ENCODE measurements at regions not wholly inside any gene's neighbourhood (a gene's known extent, or its start where the extent isn't known, plus 50 kb on each side); places are given as distances from the start of the nearest gene placed in this dataset.

- Histone ChIP-seq H3K36me3 (replicated peaks in 1 of 2; ENCODE audit: insufficient read depth in 1 of 2, low read depth in 2 of 2) (no peaks in the 10 kb centered on the region), H3K4me1 (no peaks in the 10 kb centered on the region), H3K27ac (no peak overlapping the region), H3K4me3 (no peak overlapping the region), H3K27me3 (no peaks in the 10 kb centered on the region), H3K9me3 (no peaks in the 10 kb centered on the region)
- intact Hi-C loops (cut with DNase I): no loop called here
- no peak for TF ChIP-seq POLR2A (IDR thresholded peaks at IDR 0.05)
- TF ChIP-seq, protein P1, sequence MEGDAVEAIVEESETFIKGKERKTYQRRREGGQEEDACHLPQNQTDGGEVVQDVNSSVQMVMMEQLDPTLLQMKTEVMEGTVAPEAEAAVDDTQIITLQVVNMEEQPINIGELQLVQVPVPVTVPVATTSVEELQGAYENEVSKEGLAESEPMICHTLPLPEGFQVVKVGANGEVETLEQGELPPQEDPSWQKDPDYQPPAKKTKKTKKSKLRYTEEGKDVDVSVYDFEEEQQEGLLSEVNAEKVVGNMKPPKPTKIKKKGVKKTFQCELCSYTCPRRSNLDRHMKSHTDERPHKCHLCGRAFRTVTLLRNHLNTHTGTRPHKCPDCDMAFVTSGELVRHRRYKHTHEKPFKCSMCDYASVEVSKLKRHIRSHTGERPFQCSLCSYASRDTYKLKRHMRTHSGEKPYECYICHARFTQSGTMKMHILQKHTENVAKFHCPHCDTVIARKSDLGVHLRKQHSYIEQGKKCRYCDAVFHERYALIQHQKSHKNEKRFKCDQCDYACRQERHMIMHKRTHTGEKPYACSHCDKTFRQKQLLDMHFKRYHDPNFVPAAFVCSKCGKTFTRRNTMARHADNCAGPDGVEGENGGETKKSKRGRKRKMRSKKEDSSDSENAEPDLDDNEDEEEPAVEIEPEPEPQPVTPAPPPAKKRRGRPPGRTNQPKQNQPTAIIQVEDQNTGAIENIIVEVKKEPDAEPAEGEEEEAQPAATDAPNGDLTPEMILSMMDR (IDR thresholded peaks at IDR 0.05): no peak
- ATAC-seq (no peak), DNase-seq (no peak)
- 50 to 71% methylated on average over 2 of the region's 2 CpGs for WGBS, 2 donors
Observed at GRCh38 chr5:113902917-113903660, 389.6 kb downstream of the YTHDC2 start.

DNA sequence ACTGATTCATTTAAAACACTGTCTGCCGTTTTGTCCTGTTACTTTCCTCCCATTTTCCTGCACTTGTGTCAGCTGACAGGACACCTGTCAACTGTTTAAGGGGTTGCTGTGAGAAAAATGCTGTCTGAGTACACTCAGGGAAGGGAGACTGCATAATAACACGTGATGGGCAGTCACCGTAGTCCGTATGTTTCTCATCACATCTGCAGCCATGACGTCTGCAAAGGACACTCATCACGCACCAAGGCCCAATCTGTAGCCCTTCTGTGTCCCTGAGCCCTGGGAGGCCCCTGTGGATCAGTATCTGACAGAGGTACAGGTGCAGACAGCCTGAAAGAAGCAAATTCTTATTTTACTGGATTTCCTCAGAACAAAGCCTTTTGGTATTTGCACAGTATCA, 396.3 kb downstream of the YTHDC2 start:
- Histone ChIP-seq H3K27me3 (no peaks in the 10 kb centered on the region), H3K4me3 (no peak overlapping the region), H3K27ac (no peak overlapping the region), H3K9me3 (no peaks in the 10 kb centered on the region), H3K4me1 (no peaks in the 10 kb centered on the region), H3K36me3 (replicated peaks in 1 of 2; ENCODE audit: insufficient read depth in 1 of 2, low read depth in 2 of 2) (no peaks in the 10 kb centered on the region)
- TF ChIP-seq, protein P1 (IDR thresholded peaks at IDR 0.05): no peak
- no peak for TF ChIP-seq POLR2A (IDR thresholded peaks at IDR 0.05)
- no peak for ATAC-seq
- 52 to 63% methylated on average over 6 of the region's 6 CpGs for WGBS, 2 donors
- intact Hi-C loops (cut with DNase I): no loop called here
- DNase-seq: no peak

DNA sequence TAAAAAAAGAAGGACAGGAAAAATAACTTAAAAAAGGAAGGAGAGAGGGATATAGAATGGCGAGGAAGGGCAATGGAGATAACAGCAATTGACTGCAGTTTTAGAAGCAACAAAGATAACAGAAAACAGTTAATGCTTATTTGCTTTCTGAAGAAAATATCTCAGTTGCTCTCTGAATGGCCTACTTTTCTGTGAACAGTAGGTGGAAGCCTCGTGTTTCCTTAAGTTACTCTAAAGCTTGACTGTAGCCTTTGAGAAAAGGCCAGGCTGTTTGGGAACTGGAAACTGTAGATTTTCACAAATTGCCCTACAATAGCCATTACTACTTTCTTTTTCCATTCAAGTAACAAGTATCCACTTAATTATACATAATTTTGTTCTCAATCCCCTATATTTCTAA, 404.5 kb downstream of the YTHDC2 start:
- DNase-seq (no peak), ATAC-seq (no peak)
- no peaks in the 10 kb centered on the region for H3K27me3 ChIP-seq
- H3K4me1 ChIP-seq: no peaks in the 10 kb centered on the region
- no peaks in the 10 kb centered on the region for H3K9me3 ChIP-seq
- no peak for TF ChIP-seq POLR2A (IDR thresholded peaks at IDR 0.05)
- TF ChIP-seq, protein P1 (IDR thresholded peaks at IDR 0.05): no peak
- WGBS, 2 donors: 24 to 28% methylated on average over 2 of the region's 2 CpGs
- H3K4me3 ChIP-seq: no peak overlapping the region
- H3K36me3 ChIP-seq (replicated peaks in 1 of 2; ENCODE audit: insufficient read depth in 1 of 2, low read depth in 2 of 2): no peaks in the 10 kb centered on the region
- H3K27ac ChIP-seq: no peak overlapping the region
- intact Hi-C loops (cut with DNase I): no loop called here

- intact Hi-C loops (cut with DNase I): no loop called here
- H3K4me3 ChIP-seq: no peak overlapping the region
- H3K36me3 ChIP-seq (replicated peaks in 1 of 2; ENCODE audit: insufficient read depth in 1 of 2, low read depth in 2 of 2): no peaks in the 10 kb centered on the region
- no peaks in the 10 kb centered on the region for H3K4me1 ChIP-seq
- 23 to 30% methylated on average over 3 of the region's 3 CpGs for WGBS, 2 donors
- TF ChIP-seq, protein P1 (IDR thresholded peaks at IDR 0.05): no peak
- no peak for TF ChIP-seq POLR2A (IDR thresholded peaks at IDR 0.05)
- no peak overlapping the region for H3K27ac ChIP-seq
- no peaks in the 10 kb centered on the region for H3K9me3 ChIP-seq
- H3K27me3 ChIP-seq: no peaks in the 10 kb centered on the region
- DNase-seq (no peak), ATAC-seq (peak; percentile 35)
Observed at GRCh38 chr5:113922343-113922742, 408.8 kb downstream of the YTHDC2 start.

DNA sequence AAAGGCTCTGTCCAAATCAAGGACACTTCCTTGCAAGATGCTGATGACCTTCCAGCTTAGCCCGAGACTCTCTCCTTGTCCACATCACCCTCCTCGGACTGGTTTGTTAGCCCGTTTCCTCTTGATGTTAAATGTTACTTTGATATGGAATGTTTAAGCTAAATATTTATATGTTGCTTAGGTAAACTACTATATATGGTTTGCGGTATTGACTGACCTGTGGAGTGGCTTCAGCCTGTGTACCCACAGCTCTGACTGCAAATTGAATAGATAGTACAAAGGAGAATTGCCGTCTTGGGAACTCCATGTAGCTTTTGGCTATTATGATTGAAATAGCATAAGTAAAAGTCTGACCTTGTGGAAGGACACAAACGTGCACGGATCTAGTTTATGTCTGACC, 422.0 kb downstream of the YTHDC2 start:
- 52 to 53% methylated on average over 7 of the region's 7 CpGs for whole genome bisulfite sequencing, 2 donors
- ATAC-seq: no peak
- Histone ChIP-seq H3K4me1 (no peaks in the 10 kb centered on the region), H3K36me3 (replicated peaks in 1 of 2; ENCODE audit: insufficient read depth in 1 of 2, low read depth in 2 of 2) (no peaks in the 10 kb centered on the region), H3K27ac (no peak overlapping the region), H3K27me3 (no peaks in the 10 kb centered on the region), H3K4me3 (no peak overlapping the region), H3K9me3 (no peaks in the 10 kb centered on the region)
- no peak for TF ChIP-seq POLR2A (IDR thresholded peaks at IDR 0.05)
- TF ChIP-seq, protein P1 (IDR thresholded peaks at IDR 0.05): no peak
- no peak for DNase-seq
- intact Hi-C loops (cut with DNase I): no loop called here
